ENCODE measurements at regions not wholly inside any gene's neighbourhood (a gene's known extent, or its start where the extent isn't known, plus 50 kb on each side); places are given as distances from the start of the nearest gene placed in this dataset.

GRCh38 chr15:31504462-31504839 lies 177.8 kb downstream of the KLF13 start:
- TF ChIP-seq CTCF (IDR thresholded peaks at IDR 0.05), result no peak
- no peak for TF ChIP-seq POLR2AphosphoS5 (IDR thresholded peaks at IDR 0.05)

Measured in prostate gland (tissue), 2 donors.